ENCODE measurements at regions not wholly inside any gene's neighbourhood (a gene's known extent, or its start where the extent isn't known, plus 50 kb on each side); places are given as distances from the start of the nearest gene placed in this dataset.

DNA sequence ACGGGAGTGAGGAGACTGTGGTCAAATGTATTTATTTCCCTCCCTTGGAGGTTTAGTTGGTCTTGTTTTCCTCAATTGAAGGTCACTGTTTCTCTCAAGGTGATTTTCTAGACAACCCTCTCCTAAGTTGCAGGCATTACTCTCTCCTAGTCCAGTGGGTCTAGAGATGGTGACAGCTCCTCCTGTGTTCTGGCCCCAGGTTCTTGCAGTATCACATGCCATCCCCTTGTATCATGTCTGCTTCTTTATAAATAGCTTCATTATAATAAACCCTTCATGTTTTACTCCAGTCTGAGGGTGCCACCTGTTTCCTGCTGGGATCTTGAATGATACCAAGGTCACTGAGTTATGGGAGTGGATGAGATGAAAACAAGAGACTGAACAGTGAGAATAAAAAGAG lies 208.0 kb upstream of the KCNN2 start:
- no peak for DNase-seq (ENCODE audit: low read depth)

- no peak for DNase-seq (ENCODE audit: low read depth)
Observed at GRCh38 chr5:114166081-114166480, 195.8 kb upstream of the KCNN2 start.

DNA sequence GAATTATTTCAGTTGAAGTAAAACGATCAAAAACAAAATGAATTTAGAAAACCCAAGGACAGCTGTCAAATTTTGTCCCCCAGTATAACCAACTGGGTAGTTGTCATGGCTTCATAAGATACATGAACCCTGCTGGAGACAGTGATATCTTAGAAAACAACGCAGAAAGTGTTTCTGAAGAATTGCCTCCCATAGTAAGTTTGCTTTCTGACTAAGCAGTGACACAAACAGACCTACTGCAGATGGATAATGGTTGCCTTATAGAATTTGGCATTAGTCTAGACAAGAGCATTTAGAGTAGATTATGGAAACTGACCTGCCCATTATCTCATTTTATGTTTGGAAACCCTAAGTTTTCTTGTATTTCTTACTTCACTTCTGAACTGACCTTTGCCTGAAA lies 187.7 kb upstream of the KCNN2 start:
- DNase-seq (ENCODE audit: low read depth), result peak; percentile 41

- DNase-seq (ENCODE audit: low read depth), result peak; percentile 67
Observed at GRCh38 chr5:114174837-114175236, 187.0 kb upstream of the KCNN2 start.

DNA sequence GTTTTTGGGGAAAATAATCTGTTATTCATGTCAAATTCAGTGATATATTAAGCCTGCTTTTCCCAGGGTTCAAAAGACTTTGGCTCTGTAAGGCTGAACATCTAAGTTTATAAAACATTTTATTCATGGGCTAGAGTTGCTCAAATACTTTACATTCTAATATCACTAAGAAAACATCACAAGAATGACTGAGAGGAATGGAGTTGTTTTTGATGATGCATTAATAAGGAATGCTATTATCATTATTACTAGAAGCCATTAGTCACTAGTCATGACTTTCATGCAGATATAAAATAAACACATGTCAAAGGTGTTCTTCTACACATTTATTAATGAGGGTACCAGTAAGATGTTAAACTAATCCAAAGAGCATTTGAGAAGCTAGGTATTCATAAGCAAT lies 185.5 kb upstream of the KCNN2 start:
- DNase-seq (ENCODE audit: low read depth), result peak; percentile 83

DNA sequence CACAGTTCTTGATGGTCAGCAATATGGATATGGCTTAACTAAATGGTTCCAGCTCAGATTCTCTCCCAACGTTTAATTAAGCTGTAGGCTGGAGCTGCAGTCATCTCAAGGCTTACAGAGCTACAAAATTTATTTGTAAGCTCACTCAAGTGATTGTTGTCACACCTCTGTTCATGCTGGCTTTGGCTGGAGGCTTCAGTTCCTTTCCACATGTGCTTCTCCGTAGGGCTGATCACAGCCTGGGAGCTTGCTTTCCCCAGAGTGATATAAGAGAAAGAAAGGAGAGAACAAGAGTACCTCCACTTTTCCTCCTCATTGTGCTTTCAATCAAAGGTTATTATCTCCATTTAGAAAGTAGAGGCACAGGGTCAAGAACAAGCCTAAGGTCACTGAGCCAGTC lies 182.7 kb upstream of the KCNN2 start:
- no peak for DNase-seq (ENCODE audit: low read depth)

DNA sequence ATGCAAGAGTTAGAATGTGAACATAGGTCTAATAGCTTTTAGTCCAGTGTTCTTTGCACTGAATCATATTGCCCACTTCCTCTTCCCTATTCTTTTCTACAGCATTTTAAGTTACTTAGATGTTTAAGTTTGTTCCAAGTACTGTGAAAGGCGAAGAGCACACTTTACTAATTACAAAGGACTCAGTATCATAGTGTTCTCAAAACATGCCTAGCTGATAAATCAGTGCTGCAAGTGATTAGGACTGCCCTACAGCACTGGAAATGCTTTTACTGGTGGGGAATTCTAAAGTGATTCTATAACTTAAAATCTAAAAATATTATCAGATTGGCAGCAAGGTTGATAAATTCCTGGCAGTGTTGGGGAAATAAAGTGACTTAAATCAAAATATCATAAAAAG lies 177.9 kb upstream of the KCNN2 start:
- DNase-seq (ENCODE audit: low read depth), result peak; percentile 54

DNA sequence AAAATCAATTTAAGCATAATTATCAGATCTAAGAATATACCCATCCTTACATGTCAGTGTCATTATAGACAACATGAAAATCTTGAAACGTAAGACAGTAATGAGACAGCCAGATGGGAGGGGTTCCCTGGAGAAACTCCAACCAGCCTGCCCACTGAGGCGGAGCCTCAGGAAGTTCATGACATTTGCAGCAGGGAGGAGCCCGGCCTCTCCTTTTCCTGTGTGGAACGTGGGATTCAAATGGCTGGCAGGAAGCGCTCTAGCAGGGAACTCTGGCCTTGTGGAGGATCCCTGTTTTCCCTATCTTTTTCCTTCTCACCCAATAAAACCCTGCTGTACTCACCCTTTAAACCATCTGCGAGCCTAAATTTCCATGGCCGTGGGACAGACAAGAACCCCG lies 176.6 kb upstream of the KCNN2 start:
- peak; percentile 28 for DNase-seq (ENCODE audit: low read depth)

DNA sequence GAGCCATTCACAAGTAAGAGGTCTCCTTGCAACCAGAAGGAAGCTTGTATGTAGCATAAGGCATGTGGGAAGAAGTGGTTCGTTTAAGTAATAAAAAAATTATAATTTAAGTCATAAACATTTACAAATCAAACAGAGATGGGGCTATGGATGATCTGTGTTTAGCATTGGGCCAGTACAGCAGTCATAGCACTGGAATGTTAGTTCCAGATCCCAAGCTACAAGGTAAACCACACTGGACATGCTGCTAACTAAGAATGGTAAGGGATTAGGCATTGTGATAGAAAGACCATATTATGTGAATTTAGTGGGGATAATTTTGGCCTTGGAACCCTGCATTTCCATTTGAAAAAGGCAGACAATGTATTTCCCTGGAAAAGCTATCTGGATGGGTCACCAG lies 170.4 kb upstream of the KCNN2 start:
- peak; percentile 21 for DNase-seq (ENCODE audit: low read depth)

- DNase-seq (ENCODE audit: low read depth), result peak; percentile 66
Observed at GRCh38 chr5:114192108-114192507, 169.8 kb upstream of the KCNN2 start.

GRCh38 chr5:114201332-114201731 lies 160.5 kb upstream of the KCNN2 start:
- DNase-seq (ENCODE audit: low read depth), result no peak

GRCh38 chr5:114204923-114205322 lies 156.9 kb upstream of the KCNN2 start:
- DNase-seq (ENCODE audit: low read depth), result no peak

DNA sequence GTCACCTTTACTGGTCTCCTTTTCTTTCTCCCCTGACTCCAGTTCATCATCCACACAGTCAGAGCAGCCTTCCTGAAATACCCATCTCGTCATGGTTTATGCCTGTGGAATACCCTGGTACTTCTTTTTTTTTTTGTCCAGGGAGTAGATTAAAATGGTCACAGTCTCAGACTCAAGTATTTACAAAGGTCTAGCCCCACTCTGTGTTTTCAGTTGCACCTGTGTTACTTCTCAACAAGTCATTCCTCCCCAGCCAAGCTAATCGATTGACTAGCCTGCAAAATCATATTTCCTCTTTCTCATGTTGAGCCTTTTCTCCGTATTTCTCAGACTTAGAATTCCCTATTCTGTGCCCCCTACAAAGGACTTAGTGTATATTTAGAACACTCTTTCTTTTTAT lies 155.2 kb upstream of the KCNN2 start:
- DNase-seq (ENCODE audit: low read depth), result no peak

DNA sequence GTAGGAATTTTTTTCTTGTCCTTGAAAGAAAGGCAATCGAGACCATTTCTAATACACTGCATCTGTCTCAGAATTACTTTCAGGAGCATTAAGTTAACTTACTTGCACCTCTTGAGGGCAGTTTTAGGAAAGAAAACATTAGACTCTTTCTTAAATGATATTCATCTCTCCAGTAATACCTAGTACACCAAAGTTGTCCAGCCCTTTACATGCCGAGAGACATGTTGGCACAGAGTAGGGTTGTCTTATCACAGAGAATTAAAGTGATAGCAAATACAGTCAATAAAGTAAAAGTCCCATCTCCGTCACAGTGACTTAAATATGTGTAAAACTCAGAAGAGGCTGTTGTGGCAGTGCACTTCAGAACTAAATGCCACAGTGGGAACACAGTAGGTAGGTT lies 154.3 kb upstream of the KCNN2 start:
- no peak for DNase-seq (ENCODE audit: low read depth)

DNA sequence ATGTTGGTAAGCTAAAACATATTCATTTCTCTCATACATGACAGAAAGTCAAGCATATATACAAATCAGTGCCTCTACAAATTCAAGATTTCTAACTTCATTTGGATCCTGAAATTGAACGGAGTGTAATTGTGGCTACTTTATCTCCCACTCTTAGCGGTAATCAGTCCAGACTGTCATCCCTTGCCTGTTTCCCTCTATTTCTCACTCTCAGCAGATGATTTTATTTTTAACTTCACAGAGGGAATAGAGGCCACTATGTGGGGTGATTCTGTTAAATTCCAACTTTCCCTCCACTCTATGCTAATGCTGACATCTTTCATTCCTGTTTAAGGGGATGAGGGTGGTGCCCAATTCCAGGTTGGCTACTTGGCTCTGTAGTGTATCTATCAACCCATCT lies 153.8 kb upstream of the KCNN2 start:
- DNase-seq (ENCODE audit: low read depth), result no peak

DNA sequence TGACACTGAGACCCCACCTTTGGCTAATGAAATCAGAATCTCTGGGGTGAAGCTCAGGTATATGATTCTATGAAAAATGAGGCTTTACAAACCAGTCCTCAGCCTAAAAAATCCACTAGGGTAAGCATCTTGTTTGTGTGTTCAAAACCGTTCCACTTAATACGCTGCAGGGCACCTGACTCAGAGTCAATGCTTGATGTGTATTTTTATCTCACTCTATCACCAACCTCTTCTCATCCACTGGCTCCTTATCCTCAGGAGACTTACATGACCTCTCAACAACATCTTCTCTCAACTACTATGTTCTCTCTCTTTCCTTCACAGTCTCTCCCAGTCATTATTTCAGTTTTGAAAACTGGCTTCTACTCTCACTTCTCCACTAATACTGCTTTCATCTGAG lies 153.3 kb upstream of the KCNN2 start:
- DNase-seq (ENCODE audit: low read depth), result no peak

GRCh38 chr5:114210662-114211061 lies 151.2 kb upstream of the KCNN2 start:
- DNase-seq (ENCODE audit: low read depth), result no peak

DNA sequence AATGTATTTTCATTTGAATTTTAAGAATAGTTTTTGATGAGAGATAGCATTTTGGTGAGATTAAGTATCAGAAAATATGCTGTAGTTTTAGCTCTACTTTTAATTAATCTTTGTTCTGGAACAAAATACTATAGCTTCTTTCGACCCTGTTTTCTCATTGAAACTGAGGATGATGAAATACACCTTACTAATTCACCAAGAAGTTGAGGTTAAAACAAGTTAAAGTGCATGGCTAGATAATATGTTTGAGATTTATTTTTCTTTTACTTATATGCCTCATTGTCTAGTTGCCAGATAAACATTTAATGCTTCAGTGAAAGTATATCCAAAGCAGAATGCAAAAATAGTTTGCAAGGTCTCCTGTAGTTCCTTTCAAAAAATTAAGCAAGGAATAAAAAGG lies 140.1 kb upstream of the KCNN2 start:
- DNase-seq (ENCODE audit: low read depth), result peak; percentile 32

DNA sequence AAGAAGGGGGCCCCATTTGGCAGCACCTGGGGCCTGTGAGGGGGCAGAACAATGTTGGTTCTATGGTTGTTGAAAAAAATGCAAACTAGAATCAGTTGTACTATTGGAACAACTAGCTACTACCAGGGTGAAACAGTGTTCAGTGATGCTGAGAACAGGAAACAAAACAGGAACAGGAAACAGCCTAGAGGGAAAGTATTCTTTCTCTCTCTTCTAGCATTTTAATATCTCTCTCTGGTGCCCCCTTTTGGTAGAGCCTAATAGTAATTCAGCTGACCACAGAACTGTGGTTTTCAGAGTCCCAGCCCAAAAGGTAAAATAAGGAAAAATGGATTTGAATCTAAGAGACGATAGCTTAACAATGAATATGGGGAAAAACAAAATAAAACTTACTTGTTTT lies 138.0 kb upstream of the KCNN2 start:
- DNase-seq (ENCODE audit: low read depth), result peak; percentile 37

DNA sequence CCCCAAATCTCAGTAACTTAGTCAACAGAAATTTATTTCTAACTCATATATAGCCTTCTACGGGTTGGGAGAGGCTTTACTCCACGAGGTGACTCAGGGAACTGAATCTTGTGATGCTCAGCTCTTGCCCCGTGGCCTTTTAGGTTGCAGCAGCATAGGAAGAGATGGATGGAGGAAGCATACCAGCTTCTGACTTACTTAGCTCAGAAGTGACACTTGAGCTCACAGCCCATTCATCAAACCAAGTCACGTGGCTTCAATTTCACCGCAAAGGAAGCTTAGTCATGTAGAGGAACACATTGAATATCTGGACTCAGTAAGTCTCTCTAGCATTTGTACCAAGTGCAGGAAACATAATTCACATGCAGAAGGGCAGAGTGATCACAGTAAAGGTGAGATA lies 124.1 kb upstream of the KCNN2 start:
- DNase-seq (ENCODE audit: low read depth), result peak; percentile 87

GRCh38 chr5:114238771-114239313 lies 123.0 kb upstream of the KCNN2 start:
- no peak for DNase-seq (ENCODE audit: low read depth)

DNA sequence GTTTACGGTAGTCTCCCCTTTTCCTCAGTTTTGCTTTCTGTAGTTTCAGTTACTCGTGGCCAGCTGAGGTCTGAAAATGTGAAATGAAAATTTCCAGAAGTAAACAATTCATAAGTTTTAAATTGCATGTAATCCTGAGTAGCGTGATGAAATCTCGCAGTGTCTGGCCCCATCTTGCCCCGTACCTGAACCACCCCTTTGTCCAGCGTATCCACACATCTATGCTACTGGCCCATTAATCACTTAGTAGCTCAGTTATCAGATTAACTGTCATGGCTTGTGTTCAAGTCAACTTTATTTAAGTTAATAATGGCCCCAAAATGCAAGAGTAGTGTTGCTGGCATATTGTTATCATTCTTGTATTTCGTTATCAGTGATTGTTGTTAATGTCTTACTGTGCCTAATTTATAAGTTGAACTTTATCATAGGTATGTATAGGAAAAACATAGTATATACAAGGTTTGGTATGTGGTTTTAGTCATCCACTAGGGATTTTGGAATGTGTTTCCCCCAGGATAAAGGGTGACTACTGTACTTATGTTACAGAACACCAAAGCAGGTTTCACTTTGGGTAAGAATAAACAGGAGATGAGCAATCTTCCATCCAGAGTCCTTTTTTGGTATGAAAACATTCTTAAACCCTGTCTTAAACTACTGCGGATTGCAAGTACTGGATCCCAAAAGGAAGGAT lies 118.4 kb upstream of the KCNN2 start:
- peak; percentile 90 for DNase-seq (ENCODE audit: low read depth)

DNA sequence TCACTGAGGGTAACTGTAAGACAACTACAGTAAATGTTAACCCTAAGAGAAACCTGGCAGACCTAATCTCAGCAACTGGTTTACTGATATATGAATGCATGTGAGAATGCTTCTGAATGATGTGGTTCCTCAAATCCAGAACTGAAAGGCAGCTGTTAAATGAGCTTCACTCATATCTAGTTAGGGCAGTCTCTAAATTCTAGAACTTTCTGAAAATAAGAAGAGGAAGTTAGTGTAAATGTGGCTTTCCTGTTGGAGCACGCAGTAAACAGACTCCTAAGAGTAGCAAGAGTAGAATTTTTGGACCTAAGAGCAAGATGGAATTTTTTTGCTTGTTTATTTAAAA lies 117.9 kb upstream of the KCNN2 start:
- no peak for DNase-seq (ENCODE audit: low read depth)

- peak; percentile 83 for DNase-seq (ENCODE audit: low read depth)
Observed at GRCh38 chr5:114249823-114250222, 112.0 kb upstream of the KCNN2 start.

All from iris pigment epithelial cell (primary cell).